ENCODE measurements at regions not wholly inside any gene's neighbourhood (a gene's known extent, or its start where the extent isn't known, plus 50 kb on each side); places are given as distances from the start of the nearest gene placed in this dataset.

DNA sequence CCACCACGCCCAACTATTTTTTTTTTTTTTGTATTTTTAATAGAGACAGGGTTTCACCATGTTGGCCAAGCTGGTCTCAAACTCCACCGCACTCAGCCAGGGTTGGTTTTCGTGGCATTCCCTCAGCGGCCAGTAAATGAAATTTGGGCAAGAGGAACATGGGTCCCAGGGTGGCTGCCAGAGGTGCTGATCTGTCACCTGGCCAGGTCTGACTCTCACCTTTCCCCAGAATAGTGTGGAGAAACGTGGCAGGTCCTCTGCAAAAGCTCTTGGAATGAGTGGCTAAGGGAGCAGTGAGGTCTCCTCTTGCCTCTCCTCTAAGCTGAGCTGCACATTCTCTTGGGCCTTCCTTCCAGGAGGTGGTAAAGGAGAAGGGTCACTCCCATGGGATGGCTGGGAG is 170.1 kb downstream of the IRX2 start:
- TF ChIP-seq POLR2AphosphoS5 (IDR thresholded peaks at IDR 0.05) (no peak), EZH2 (IDR thresholded peaks at IDR 0.05; ENCODE audit: borderline replicate concordance, insufficient read depth, low read length, poor library complexity, severe bottlenecking) (no peak), RAD21 (conservative IDR thresholded peaks at IDR 0.05) (no peak)
- TF ChIP-seq, protein P1, sequence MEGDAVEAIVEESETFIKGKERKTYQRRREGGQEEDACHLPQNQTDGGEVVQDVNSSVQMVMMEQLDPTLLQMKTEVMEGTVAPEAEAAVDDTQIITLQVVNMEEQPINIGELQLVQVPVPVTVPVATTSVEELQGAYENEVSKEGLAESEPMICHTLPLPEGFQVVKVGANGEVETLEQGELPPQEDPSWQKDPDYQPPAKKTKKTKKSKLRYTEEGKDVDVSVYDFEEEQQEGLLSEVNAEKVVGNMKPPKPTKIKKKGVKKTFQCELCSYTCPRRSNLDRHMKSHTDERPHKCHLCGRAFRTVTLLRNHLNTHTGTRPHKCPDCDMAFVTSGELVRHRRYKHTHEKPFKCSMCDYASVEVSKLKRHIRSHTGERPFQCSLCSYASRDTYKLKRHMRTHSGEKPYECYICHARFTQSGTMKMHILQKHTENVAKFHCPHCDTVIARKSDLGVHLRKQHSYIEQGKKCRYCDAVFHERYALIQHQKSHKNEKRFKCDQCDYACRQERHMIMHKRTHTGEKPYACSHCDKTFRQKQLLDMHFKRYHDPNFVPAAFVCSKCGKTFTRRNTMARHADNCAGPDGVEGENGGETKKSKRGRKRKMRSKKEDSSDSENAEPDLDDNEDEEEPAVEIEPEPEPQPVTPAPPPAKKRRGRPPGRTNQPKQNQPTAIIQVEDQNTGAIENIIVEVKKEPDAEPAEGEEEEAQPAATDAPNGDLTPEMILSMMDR (IDR thresholded peaks at IDR 0.05; ENCODE audit: poor library complexity, severe bottlenecking) = no peak

All from neural cell (in vitro differentiated cells).